Stomach (tissue), 4 donors: ENCODE measurements at regions not wholly inside any gene's neighbourhood (a gene's known extent, or its start where the extent isn't known, plus 50 kb on each side); places are given as distances from the start of the nearest gene placed in this dataset.

Source experiments
- POLR2A ChIP-seq, 4 donors: fragments of 450-650 bp; IDR thresholded peaks; one replicate each; pipeline ENCODE4 v1.6.1; 2016; ENCODE audit warnings: antibody characterized with exemption in 4 of 4, control low read depth in 2 of 4, mild to moderate bottlenecking in 1 of 4, moderate library complexity in 1 of 4
- POLR2AphosphoS5 ChIP-seq, 3 donors: sonication (generic); formaldehyde crosslinking; IDR thresholded peaks; one replicate each; pipeline ENCODE4 v1.6.1; 2016; ENCODE audit warnings: antibody characterized with exemption in 3 of 3
- TF ChIP-seq, protein P1 (sequence below), 7 experiments: fragments of 450-650 bp in 4 of 7; fragments of 200-600 bp in 3 of 7; sonication (generic) in 3 of 7; IDR thresholded peaks; one replicate each; pipeline ENCODE4 v1.5.1; 2016 to 2019; ENCODE audit warnings: antibody characterized with exemption in 7 of 7, control low read depth in 2 of 7, mild to moderate bottlenecking in 1 of 7

DNA sequence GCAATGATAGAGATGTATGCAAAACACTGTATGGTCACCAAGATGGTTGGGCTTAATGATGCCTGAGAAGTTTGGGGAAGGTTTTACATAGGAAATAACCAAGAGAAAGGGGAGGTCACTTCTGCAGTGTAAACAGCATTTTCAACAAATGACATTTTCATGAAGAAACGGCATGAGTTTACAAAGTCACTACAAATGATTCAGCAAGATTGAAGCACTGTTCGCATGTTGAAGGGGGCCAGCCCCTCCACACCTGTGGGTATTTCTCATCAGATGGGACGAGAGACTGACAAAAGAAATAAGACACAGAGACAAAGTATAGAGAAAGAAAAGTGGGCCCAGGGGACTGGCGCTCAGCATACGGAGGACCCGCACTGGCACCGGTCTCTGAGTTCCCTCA, 234.1 kb upstream of the POGK start:
- TF ChIP-seq, protein P1, sequence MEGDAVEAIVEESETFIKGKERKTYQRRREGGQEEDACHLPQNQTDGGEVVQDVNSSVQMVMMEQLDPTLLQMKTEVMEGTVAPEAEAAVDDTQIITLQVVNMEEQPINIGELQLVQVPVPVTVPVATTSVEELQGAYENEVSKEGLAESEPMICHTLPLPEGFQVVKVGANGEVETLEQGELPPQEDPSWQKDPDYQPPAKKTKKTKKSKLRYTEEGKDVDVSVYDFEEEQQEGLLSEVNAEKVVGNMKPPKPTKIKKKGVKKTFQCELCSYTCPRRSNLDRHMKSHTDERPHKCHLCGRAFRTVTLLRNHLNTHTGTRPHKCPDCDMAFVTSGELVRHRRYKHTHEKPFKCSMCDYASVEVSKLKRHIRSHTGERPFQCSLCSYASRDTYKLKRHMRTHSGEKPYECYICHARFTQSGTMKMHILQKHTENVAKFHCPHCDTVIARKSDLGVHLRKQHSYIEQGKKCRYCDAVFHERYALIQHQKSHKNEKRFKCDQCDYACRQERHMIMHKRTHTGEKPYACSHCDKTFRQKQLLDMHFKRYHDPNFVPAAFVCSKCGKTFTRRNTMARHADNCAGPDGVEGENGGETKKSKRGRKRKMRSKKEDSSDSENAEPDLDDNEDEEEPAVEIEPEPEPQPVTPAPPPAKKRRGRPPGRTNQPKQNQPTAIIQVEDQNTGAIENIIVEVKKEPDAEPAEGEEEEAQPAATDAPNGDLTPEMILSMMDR (IDR thresholded peaks at IDR 0.05), result no peak
- no peak for TF ChIP-seq POLR2A (IDR thresholded peaks at IDR 0.05)
- TF ChIP-seq POLR2AphosphoS5 (IDR thresholded peaks at IDR 0.05), result no peak
